Panc1 (cell line): ENCODE measurements at regions not wholly inside any gene's neighbourhood (a gene's known extent, or its start where the extent isn't known, plus 50 kb on each side); places are given as distances from the start of the nearest gene placed in this dataset.

Source experiments
- ATAC-seq: fragments of 200-7000 bp; cut with Tn5 transposase; 2 replicates; pipeline ENCODE4 v1.9.1; 2020; ENCODE audit warnings: mild to moderate bottlenecking, moderate library complexity
- BruUV-seq: library from RNA; stranded (reverse); fragments of 400-500 nt; replicated peaks from 2 replicates; lab custom pipeline; 2021; lab: Mats Ljungman, UMichigan
- CTCF ChIA-PET: fragments of 300-600 bp; sonication (Branson Sonifier 250); formaldehyde crosslinking; loops from one replicate; lab custom pipeline; 2022; ENCODE audit warnings: antibody characterized with exemption; lab: Charles Lee
- POLR2A ChIA-PET: fragments of 300-600 bp; sonication (Branson Sonifier 250); formaldehyde crosslinking; loops from one replicate; lab custom pipeline; 2022; ENCODE audit warnings: antibody characterized with exemption; lab: Charles Lee
- DNase-seq: peaks from one replicate; pipeline ENCODE4 v3.0.0-alpha.2; 2010; ENCODE audit warnings: low read depth, low spot score
- H3K27ac ChIP-seq: 2 replicates; pipeline ENCODE4 v1.5.1; 2011; ENCODE audit warnings: mild to moderate bottlenecking, low read length, inconsistent platforms
- H3K27me3 ChIP-seq: fragments of 200-500 bp; sonication (Bioruptor generic); 2 replicates; pipeline ENCODE4 v1.6.0; 2014; ENCODE audit warnings: low read length, inconsistent platforms; ENCODE audit not compliant: control insufficient read depth, insufficient read depth
- H3K36me3 ChIP-seq: fragments of 200-500 bp; sonication (Bioruptor generic); 2 replicates; pipeline ENCODE4 v1.5.1; 2014; ENCODE audit warnings: inconsistent platforms, mild to moderate bottlenecking, low read length, moderate library complexity; ENCODE audit not compliant: control insufficient read depth, insufficient read depth
- H3K4me1 ChIP-seq: 2 replicates; pipeline ENCODE4 v1.5.1; 2011; ENCODE audit warnings: inconsistent platforms, mild to moderate bottlenecking, low read length, moderate library complexity; ENCODE audit not compliant: control insufficient read depth, insufficient read depth
- H3K4me3 ChIP-seq, 2 experiments: 2 replicates each; pipeline ENCODE4 v1.5.1; 2011 to 2012; ENCODE audit warnings: low read depth in 2 of 2, low read length in 2 of 2, mild to moderate bottlenecking in 2 of 2, inconsistent platforms in 1 of 2, moderate library complexity in 1 of 2
- H3K9me3 ChIP-seq: fragments of 200-500 bp; sonication (Bioruptor generic); 2 replicates; pipeline ENCODE4 v1.5.1; 2014; ENCODE audit warnings: low read depth, mild to moderate bottlenecking, inconsistent platforms, low read length, moderate library complexity; ENCODE audit not compliant: control insufficient read depth, insufficient read depth
- CTCF ChIP-seq: fragments of 450-650 bp; IDR thresholded peaks from 2 replicates; pipeline ENCODE4 v1.5.1; 2017; ENCODE audit warnings: mild to moderate bottlenecking
- POLR2AphosphoS5 ChIP-seq: IDR thresholded peaks from 2 replicates; pipeline ENCODE4 v1.6.1; 2012; ENCODE audit warnings: mild to moderate bottlenecking, low read depth, low read length, moderate library complexity
- REST ChIP-seq, 2 experiments: IDR thresholded peaks; 2 replicates each; pipeline ENCODE4 v1.6.1; 2011 to 2012; ENCODE audit warnings: low read depth in 2 of 2, control low read depth in 1 of 2, low read length in 1 of 2, mild to moderate bottlenecking in 1 of 2, moderate library complexity in 1 of 2; ENCODE audit not compliant: insufficient read depth in 1 of 2
- SIN3A ChIP-seq: IDR thresholded peaks from 2 replicates; pipeline ENCODE4 v1.6.1; 2012; ENCODE audit warnings: low read depth, mild to moderate bottlenecking, low read length, moderate library complexity, borderline replicate concordance; ENCODE audit not compliant: insufficient read depth
- TCF7L2 ChIP-seq: IDR thresholded peaks from 2 replicates; pipeline ENCODE4 v1.6.1; 2011; ENCODE audit warnings: mild to moderate bottlenecking, low read depth, low read length, inconsistent platforms
- in situ Hi-C: cut with HindIII; loops from 2 replicates; pipeline ENCODE4 v1.10.0; 2016; ENCODE audit warnings: low sequenced_read_pairs, low pct_unique_long_range_greater_than_20kb
- intact Hi-C: fragments of 100-400 bp; cut with micrococcal nuclease; formaldehyde crosslinking; loops from one replicate; pipeline ENCODE4 v1.10.0; 2022; ENCODE audit not compliant: unreplicated experiment

GRCh38 chr7:46134385-46134784 is 213.3 kb upstream of the IGFBP3 start:
- BruUV-seq: no TSS peak
- intact Hi-C loops: loop anchor here (5.0 kb wide), 1 partner anchor 212 kb away; the partner anchor contains the start of gene IGFBP3
- H3K4me3 ChIP-seq: no peak overlapping the region
- no peak overlapping the region for H3K27ac ChIP-seq
- ChIA-PET CTCF (no interaction called here), POLR2A (no interaction called here)
- H3K36me3 ChIP-seq: no peaks in the 10 kb centered on the region
- no peaks in the 10 kb centered on the region for H3K27me3 ChIP-seq
- DNase-seq: no peak
- H3K9me3 ChIP-seq: no peaks in the 10 kb centered on the region
- no peak for ATAC-seq
- no peak for TF ChIP-seq TCF7L2
- TF ChIP-seq CTCF: no peak
- no peak for TF ChIP-seq REST (IDR thresholded peaks at IDR 0.05; ENCODE audit: insufficient read depth in 1 of 2, low read depth in 2 of 2, low read length in 1 of 2)
- TF ChIP-seq POLR2AphosphoS5: no peak
- no peak for TF ChIP-seq SIN3A
- no peaks in the 10 kb centered on the region for H3K4me1 ChIP-seq
- in situ Hi-C loops: no loop called here

GRCh38 chr7:46133751-46134150 is 212.7 kb upstream of the IGFBP3 start:
- H3K27me3 ChIP-seq: no peaks in the 10 kb centered on the region
- H3K4me3 ChIP-seq: no peak overlapping the region
- DNase-seq: no peak
- no peaks in the 10 kb centered on the region for H3K4me1 ChIP-seq
- ChIA-PET POLR2A (no interaction called here), CTCF (no interaction called here)
- no TSS peak for BruUV-seq
- H3K27ac ChIP-seq: no peak overlapping the region
- intact Hi-C loops (loop anchor here (5.0 kb wide), 1 partner anchor 211 kb away; the partner anchor contains the start of gene IGFBP3), in situ Hi-C loops (no loop called here)
- H3K9me3 ChIP-seq: no peaks in the 10 kb centered on the region
- ATAC-seq: 0 out of 2 replicates have a peak, but pooled peaks have one; percentile 30
- H3K36me3 ChIP-seq: no peaks in the 10 kb centered on the region
- TF ChIP-seq TCF7L2: no peak
- TF ChIP-seq CTCF: no peak
- no peak for TF ChIP-seq SIN3A
- no peak for TF ChIP-seq POLR2AphosphoS5
- TF ChIP-seq REST (IDR thresholded peaks at IDR 0.05; ENCODE audit: insufficient read depth in 1 of 2, low read depth in 2 of 2, low read length in 1 of 2): no peak
